SK-N-SH treated with all-trans-retinoic acid at 6 μM for 48 hours (cell line): ENCODE measurements at regions not wholly inside any gene's neighbourhood (a gene's known extent, or its start where the extent isn't known, plus 50 kb on each side); places are given as distances from the start of the nearest gene placed in this dataset.

Source experiments
- ARNTL ChIP-seq: fragments of 450-650 bp; formaldehyde crosslinking; IDR thresholded peaks from 2 replicates; pipeline ENCODE4 v1.5.0; 2020; ENCODE audit warnings: low read depth, mild to moderate bottlenecking, moderate library complexity, borderline replicate concordance
- RARB ChIP-seq: fragments of 250-450 bp; sonication (Bioruptor Pico); IDR thresholded peaks from 2 replicates; pipeline ENCODE4 v1.8.0; 2021; ENCODE audit warnings: mild to moderate bottlenecking, moderate library complexity
- SNAI2 ChIP-seq: fragments of 250-450 bp; sonication (Bioruptor Pico); IDR thresholded peaks from 2 replicates; pipeline ENCODE4 v1.5.0; 2020; ENCODE audit warnings: mild to moderate bottlenecking, moderate library complexity

- TF ChIP-seq SNAI2 (CRISPR knock-in tag) (no peak), ARNTL (CRISPR knock-in tag) (no peak), RARB (no peak)
Measured at GRCh38 chr2:138269765-138270164, 231.8 kb upstream of the SPOPL start.
